Hepatocyte (in vitro differentiated cells): ENCODE measurements at regions not wholly inside any gene's neighbourhood (a gene's known extent, or its start where the extent isn't known, plus 50 kb on each side); places are given as distances from the start of the nearest gene placed in this dataset.

Experiments
- CTCF ChIP-seq: fragments of 200-600 bp; sonication (generic); IDR thresholded peaks from 2 replicates; pipeline ENCODE4 v1.5.1; 2016; ENCODE audit warnings: antibody characterized with exemption, mild to moderate bottlenecking; ENCODE audit not compliant: poor library complexity
- EZH2 ChIP-seq: fragments of 200-600 bp; sonication (generic); IDR thresholded peaks from 2 replicates; pipeline ENCODE4 v1.6.1; 2016; ENCODE audit warnings: antibody characterized with exemption, mild to moderate bottlenecking, borderline replicate concordance
- EZH2phosphoT487 ChIP-seq: fragments of 200-600 bp; sonication (generic); IDR thresholded peaks from one replicate; pipeline ENCODE4 v1.6.1; 2018; ENCODE audit warnings: antibody characterized with exemption, mild to moderate bottlenecking, low read depth, moderate library complexity; ENCODE audit not compliant: unreplicated experiment, severe bottlenecking

- no peak for TF ChIP-seq CTCF
- TF ChIP-seq EZH2phosphoT487 = no peak
- TF ChIP-seq EZH2 = no peak
These were observed 629.9 kb upstream of the CT83 start for GRCh38 chrX:117092641-117093040.
